Endothelial cell of umbilical vein (primary cell): ENCODE measurements at regions not wholly inside any gene's neighbourhood (a gene's known extent, or its start where the extent isn't known, plus 50 kb on each side); places are given as distances from the start of the nearest gene placed in this dataset.

ENCODE experiments used
- BruUV-seq: library from RNA; stranded (reverse); fragments of 400-500 nt; replicated peaks from 2 replicates; lab custom pipeline; 2021; lab: Mats Ljungman, UMichigan
- CTCF ChIA-PET: fragments of 300-600, 350-600 bp; sonication (Branson Sonifier 250); formaldehyde crosslinking; loops from one replicate; lab custom pipeline; 2021; ENCODE audit warnings: antibody characterized with exemption, inconsistent platforms; lab: Charles Lee
- POLR2A ChIA-PET: fragments of 300-600, 350-600 bp; sonication (Branson Sonifier 250); formaldehyde crosslinking; loops from one replicate; lab custom pipeline; 2021; ENCODE audit warnings: antibody characterized with exemption, inconsistent platforms; lab: Charles Lee
- DNase-seq: peaks from one replicate; pipeline ENCODE4 v3.0.0-alpha.2; 2011; ENCODE audit warnings: low read depth, low spot score
- FAIRE-seq: peaks from 2 replicates; lab custom pipeline; 2011; peaks lifted over from hg19 to GRCh38; lab: Jason Lieb, UNC
- H2AFZ ChIP-seq: 2 replicates; pipeline ENCODE4 v1.6.0; 2012; ENCODE audit warnings: low read depth, low read length, control low read depth, inconsistent platforms
- H3K27ac ChIP-seq: 2 replicates; pipeline ENCODE4 v1.5.1; 2011; ENCODE audit warnings: low read depth, mild to moderate bottlenecking, control low read depth, low read length, moderate library complexity; ENCODE audit not compliant: insufficient read depth
- H3K27me3 ChIP-seq, 2 experiments: 2 replicates each; pipeline versions ENCODE4 v1.6.0 to v1.6.1; 2011; ENCODE audit warnings: low read length in 2 of 2, mixed read lengths in 1 of 2; ENCODE audit not compliant: control insufficient read depth in 2 of 2, insufficient read depth in 2 of 2
- H3K36me3 ChIP-seq, 2 experiments: 2 replicates in 1 of 2; 3 replicates in 1 of 2; pipeline ENCODE4 v1.5.1; 2011; ENCODE audit warnings: low read length in 2 of 2, mild to moderate bottlenecking in 1 of 2, moderate library complexity in 1 of 2; ENCODE audit not compliant: control insufficient read depth in 2 of 2, insufficient read depth in 2 of 2; ENCODE audit errors: extremely low read depth in 1 of 2
- H3K4me1 ChIP-seq: 3 replicates; pipeline ENCODE4 v1.5.1; 2011; ENCODE audit warnings: mild to moderate bottlenecking, low read length; ENCODE audit not compliant: control insufficient read depth, insufficient read depth; ENCODE audit errors: extremely low read depth
- H3K4me2 ChIP-seq: 2 replicates; pipeline ENCODE4 v1.6.1; 2011; ENCODE audit warnings: low read length, control low read depth, mixed read lengths; ENCODE audit not compliant: insufficient read depth
- H3K4me3 ChIP-seq, 3 experiments: fragments of 200-600 bp in 1 of 3; sonication (generic), shearing (Covaris generic) in 1 of 3; replicated peaks in 1 of 3; 2 replicates each; pipeline ENCODE4 v1.5.1; 2011 to 2016; ENCODE audit warnings: control low read depth in 3 of 3, low read length in 3 of 3, mild to moderate bottlenecking in 2 of 3, inconsistent platforms in 1 of 3, low read depth in 1 of 3, moderate library complexity in 1 of 3; ENCODE audit not compliant: insufficient read depth in 1 of 3
- H3K79me2 ChIP-seq: 2 replicates; pipeline ENCODE4 v1.6.0; 2012; ENCODE audit warnings: low read length, inconsistent platforms; ENCODE audit not compliant: control insufficient read depth, insufficient read depth
- H3K9ac ChIP-seq: replicated peaks from 2 replicates; pipeline ENCODE3; 2011; ENCODE audit warnings: low read length, control low read depth; ENCODE audit not compliant: insufficient read depth; ENCODE audit errors: extremely low read depth
- H3K9me1 ChIP-seq: replicated peaks from 3 replicates; pipeline ENCODE4 v1.6.0; 2011; ENCODE audit warnings: mild to moderate bottlenecking, low read length; ENCODE audit not compliant: control insufficient read depth, insufficient read depth; ENCODE audit errors: extremely low read depth
- H3K9me3 ChIP-seq: replicated peaks from 2 replicates; pipeline ENCODE4 v1.5.1; 2012; ENCODE audit warnings: low read length, inconsistent platforms; ENCODE audit not compliant: control insufficient read depth, insufficient read depth
- H4K20me1 ChIP-seq: replicated peaks from 2 replicates; pipeline ENCODE3; 2011; ENCODE audit warnings: mild to moderate bottlenecking, low read length; ENCODE audit not compliant: control insufficient read depth, insufficient read depth; ENCODE audit errors: extremely low read depth
- CTCF ChIP-seq, 2 donors: IDR thresholded peaks; 1 replicate in 1 of 2; 2 replicates in 1 of 2; pipeline ENCODE4 v1.5.1; 2011; ENCODE audit warnings: low read length in 2 of 2, mild to moderate bottlenecking in 2 of 2, moderate library complexity in 2 of 2, control low read depth in 1 of 2, inconsistent platforms in 1 of 2, low read depth in 1 of 2; ENCODE audit not compliant: insufficient read depth in 1 of 2; ENCODE audit errors: extremely low read depth in 1 of 2
- EZH2 ChIP-seq: IDR thresholded peaks from 2 replicates; pipeline ENCODE4 v1.6.1; 2012; ENCODE audit warnings: borderline replicate concordance, low read depth, mild to moderate bottlenecking, moderate library complexity, low read length, inconsistent platforms; ENCODE audit not compliant: severe bottlenecking
- FOS ChIP-seq: IDR thresholded peaks from 2 replicates; pipeline ENCODE4 v1.6.1; 2011; ENCODE audit warnings: mild to moderate bottlenecking, low read length, moderate library complexity, borderline replicate concordance; ENCODE audit not compliant: insufficient read depth
- JUN ChIP-seq: IDR thresholded peaks from 2 replicates; pipeline ENCODE4 v1.6.1; 2011; ENCODE audit warnings: borderline replicate concordance, low read depth; ENCODE audit not compliant: insufficient read length, insufficient read depth
- MAX ChIP-seq: IDR thresholded peaks from 2 replicates; pipeline ENCODE4 v1.6.1; 2011; ENCODE audit not compliant: insufficient read depth, insufficient read length
- MYC ChIP-seq: IDR thresholded peaks from one replicate; pipeline ENCODE4 v1.6.1; 2011; ENCODE audit warnings: mild to moderate bottlenecking, low read depth, low read length
- POLR2A ChIP-seq: IDR thresholded peaks from 2 replicates; pipeline ENCODE4 v1.6.1; 2012; ENCODE audit warnings: low read depth, mild to moderate bottlenecking, control low read depth, low read length
- POLR2AphosphoS5 ChIP-seq: IDR thresholded peaks from 2 replicates; pipeline ENCODE4 v1.6.1; 2012; ENCODE audit warnings: low read depth, mild to moderate bottlenecking, control low read depth, low read length, moderate library complexity; ENCODE audit not compliant: insufficient read depth
- dilution Hi-C: fragments of 300-500 bp; cut with MboI; formaldehyde crosslinking; loops from one replicate; pipeline ENCODE4 v1.15.0; 2019; ENCODE audit warnings: low sequenced_read_pairs; ENCODE audit not compliant: extremely low pct_ligation_motif_present
- intact Hi-C: fragments of 100-400 bp; cut with micrococcal nuclease; formaldehyde crosslinking; loops from one replicate; pipeline ENCODE4 v1.10.0; 2022

GRCh38 chr5:100232736-100233135 lies 302.4 kb upstream of the FAM174A start:
- Histone ChIP-seq H3K27ac (no peak overlapping the region), H3K4me1 (no peaks in the 10 kb centered on the region), H3K9me3 (no peaks in the 10 kb centered on the region), H3K4me3 (no peak overlapping the region), H3K9ac (no peak overlapping the region), H3K79me2 (no peaks in the 10 kb centered on the region), H3K9me1 (no peaks in the 10 kb centered on the region), H3K4me2 (no peak overlapping the region), H4K20me1 (no peaks in the 10 kb centered on the region), H2AFZ (no peak overlapping the region), H3K27me3 (no peaks in the 10 kb centered on the region), H3K36me3 (no peaks in the 10 kb centered on the region)
- no TSS peak for BruUV-seq
- dilution Hi-C loops (no loop called here), intact Hi-C loops (no loop called here)
- FAIRE-seq = no peak
- POLR2A ChIA-PET = no interaction called here
- no peak for DNase-seq
- CTCF ChIA-PET = interaction anchor here (0.9 to 1.0 kb wide), 2 partner anchors 9 to 79 kb away, joined by 3 to 5 read pairs; no protein-coding TSS in a partner anchor
- no peak for TF ChIP-seq MAX
- TF ChIP-seq JUN = no peak
- TF ChIP-seq POLR2A = no peak
- TF ChIP-seq EZH2 = no peak
- TF ChIP-seq POLR2AphosphoS5 = no peak

- ChIA-PET CTCF (no interaction called here), POLR2A (no interaction called here)
- TF ChIP-seq FOS (no peak), POLR2A (no peak), POLR2AphosphoS5 (no peak), MYC (no peak), CTCF (IDR thresholded peaks at IDR 0.05; ENCODE audit: extremely low read depth in 1 of 2, insufficient read depth in 1 of 2, low read depth in 1 of 2, low read length in 2 of 2) (no peak), MAX (no peak), JUN (no peak), EZH2 (no peak)
- Histone ChIP-seq H3K9ac (no peak overlapping the region), H2AFZ (no peak overlapping the region), H3K36me3 (no peaks in the 10 kb centered on the region), H3K9me3 (no peaks in the 10 kb centered on the region), H4K20me1 (no peaks in the 10 kb centered on the region), H3K9me1 (no peaks in the 10 kb centered on the region), H3K27ac (no peak overlapping the region), H3K4me1 (no peaks in the 10 kb centered on the region), H3K27me3 (no peaks in the 10 kb centered on the region), H3K79me2 (no peaks in the 10 kb centered on the region), H3K4me3 (no peak overlapping the region), H3K4me2 (no peak overlapping the region)
- no TSS peak for BruUV-seq
- intact Hi-C loops (no loop called here), dilution Hi-C loops (no loop called here)
- FAIRE-seq = no peak
- DNase-seq = no peak
Measured at GRCh38 chr5:100188778-100189177, 346.4 kb upstream of the FAM174A start.
